Activated CD8-positive, alpha-beta memory T cell treated with anti-CD3 and anti-CD28 coated beads for 48 hours (primary cell): ENCODE measurements at regions not wholly inside any gene's neighbourhood (a gene's known extent, or its start where the extent isn't known, plus 50 kb on each side); places are given as distances from the start of the nearest gene placed in this dataset.

ENCODE experiments used
- DNase-seq, 3 experiments: peaks; one replicate each; pipeline ENCODE4 v3.0.0-alpha.2; 2020; ENCODE audit warnings: low read depth in 2 of 3, low spot score in 2 of 3

DNA sequence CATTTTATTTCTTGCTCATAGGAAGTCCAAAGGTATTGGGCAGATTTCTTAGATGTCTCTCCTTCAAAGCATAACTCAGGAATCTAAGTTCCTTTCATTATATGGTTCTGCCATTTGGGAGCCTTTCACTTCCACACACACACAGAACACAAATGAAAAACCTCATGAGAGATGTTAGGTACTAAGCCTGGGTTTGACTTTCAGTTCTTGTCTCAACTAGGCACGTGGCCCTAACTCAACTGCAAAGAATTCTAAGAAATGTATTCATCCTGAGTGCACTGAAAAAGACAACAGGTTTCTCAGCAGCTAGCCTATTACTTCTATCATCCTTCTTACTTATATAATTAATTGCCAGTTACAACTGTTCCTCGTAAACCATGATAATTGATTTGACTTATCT is 190.0 kb upstream of the SAMSN1 start:
- no peak for DNase-seq

DNA sequence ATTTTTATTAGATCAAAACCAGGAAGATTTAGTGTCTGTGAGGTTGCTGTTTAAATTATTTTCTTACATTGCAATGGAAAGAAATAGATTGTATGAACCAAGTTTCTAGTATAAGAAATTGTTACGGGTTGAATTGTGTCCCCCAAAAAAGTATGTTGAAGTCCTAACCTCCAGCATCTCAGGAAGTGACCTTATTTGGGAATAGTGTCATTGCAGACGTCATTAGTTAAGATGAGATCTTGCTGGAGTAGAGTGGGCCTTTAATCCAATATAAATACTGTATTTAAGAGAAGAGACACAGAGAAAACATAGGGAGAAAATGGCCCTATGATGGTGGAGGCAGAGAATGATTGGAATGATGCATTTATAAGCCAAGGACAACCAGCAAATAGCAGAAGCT is 188.7 kb upstream of the SAMSN1 start:
- no peak for DNase-seq

DNA sequence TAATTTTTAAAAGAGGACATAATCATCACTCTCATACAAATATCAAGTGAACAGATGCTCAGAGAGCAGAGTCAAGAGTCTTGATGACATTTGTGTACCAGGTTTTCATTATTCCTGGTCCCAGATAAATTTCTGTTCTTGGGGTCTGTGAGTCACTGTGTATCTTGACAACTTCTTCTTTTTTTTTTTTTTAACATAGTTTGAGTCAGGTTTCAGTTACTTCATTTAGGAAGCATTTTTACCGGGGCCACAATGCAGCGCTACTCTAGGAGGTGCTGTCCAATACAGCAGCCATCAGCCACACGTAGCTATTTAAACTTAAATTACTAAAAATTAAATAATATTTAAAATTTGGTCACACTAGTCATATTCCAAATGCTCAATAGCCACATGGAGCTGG is 188.1 kb upstream of the SAMSN1 start:
- no peak for DNase-seq

DNA sequence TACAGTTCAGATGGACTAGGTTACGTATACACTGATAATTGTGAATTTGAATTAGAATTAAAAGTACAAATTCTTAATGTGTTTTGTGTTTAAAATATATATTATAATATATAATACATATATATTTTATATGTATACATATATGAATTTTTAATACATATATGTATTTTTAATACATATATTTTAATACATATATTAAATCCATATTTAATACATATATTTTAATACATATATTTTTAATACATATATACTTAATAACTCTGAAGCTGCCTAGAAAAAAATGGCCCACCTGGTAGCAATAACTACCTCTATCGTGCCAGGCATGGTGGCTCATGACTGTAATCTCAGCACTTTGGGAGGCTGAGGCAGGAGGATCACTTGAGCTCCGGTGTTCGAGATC is 179.1 kb upstream of the SAMSN1 start:
- no peak for DNase-seq

DNA sequence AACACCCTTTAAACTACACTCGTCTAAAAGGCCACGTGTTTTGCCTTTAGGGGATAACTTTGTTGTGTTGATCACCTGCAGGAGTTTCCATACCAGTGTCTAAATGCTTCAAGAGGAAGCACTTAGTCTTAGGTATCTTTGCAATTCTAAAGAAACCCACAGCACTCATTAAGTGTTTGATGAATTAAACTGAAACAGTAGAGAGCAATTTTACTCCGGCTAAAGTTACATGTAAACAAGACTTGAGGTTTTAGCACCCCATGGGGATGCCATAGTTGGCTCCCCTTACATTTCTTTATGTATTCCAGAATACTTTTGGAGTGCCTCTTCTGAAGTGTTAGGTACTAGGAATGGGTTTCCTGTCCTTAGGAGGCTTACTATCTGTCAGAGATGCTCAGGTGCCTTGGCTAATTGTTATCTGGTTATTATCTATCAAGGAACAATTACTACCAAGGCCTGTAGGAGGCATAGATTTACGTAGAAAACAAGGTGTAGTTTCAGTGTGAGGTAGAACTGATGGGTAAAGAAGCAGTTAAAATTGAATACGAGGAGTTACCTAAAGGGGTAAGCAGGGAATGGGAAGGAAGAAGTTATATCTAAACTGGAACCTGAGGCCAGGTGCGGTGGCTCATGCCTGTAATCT is 176.8 kb upstream of the SAMSN1 start:
- no peak for DNase-seq

DNA sequence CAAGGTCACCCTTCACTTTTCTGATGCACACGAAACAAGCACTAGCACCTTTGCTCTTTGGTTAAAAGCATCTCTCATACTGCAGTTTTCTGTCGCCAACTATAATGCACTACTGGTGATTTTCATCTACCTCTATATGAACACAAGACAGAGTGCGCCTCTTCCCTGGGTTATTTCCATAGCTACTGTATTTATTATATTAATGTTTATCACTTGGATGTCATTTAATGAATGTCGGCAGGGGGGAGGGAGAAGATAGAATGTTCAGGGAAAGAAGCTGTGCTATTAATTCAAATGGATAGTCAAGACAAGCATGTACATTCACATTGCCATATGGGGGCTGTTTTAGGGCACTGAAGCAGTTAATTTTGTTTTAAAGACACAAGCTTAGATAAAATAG is 174.1 kb upstream of the SAMSN1 start:
- DNase-seq: no peak

DNA sequence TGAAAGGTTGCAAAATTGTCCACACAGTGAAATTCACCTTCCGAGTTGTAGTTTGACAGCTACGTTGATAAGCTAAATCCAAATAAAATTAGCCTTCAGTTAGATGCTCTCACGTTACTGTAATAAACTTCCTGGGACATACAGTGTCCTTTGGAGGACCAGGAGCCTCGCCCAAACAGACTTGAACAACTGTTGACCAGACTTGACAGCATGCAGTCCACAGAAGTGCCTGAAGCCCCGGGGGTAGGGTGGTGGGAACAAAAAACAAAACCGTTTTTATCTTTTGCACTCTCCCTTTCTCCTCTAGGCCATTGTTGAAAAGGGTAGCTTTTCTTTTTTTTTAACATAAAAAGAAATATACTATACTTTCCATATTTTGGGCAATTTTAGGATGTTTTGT is 172.8 kb upstream of the SAMSN1 start:
- no peak for DNase-seq

DNA sequence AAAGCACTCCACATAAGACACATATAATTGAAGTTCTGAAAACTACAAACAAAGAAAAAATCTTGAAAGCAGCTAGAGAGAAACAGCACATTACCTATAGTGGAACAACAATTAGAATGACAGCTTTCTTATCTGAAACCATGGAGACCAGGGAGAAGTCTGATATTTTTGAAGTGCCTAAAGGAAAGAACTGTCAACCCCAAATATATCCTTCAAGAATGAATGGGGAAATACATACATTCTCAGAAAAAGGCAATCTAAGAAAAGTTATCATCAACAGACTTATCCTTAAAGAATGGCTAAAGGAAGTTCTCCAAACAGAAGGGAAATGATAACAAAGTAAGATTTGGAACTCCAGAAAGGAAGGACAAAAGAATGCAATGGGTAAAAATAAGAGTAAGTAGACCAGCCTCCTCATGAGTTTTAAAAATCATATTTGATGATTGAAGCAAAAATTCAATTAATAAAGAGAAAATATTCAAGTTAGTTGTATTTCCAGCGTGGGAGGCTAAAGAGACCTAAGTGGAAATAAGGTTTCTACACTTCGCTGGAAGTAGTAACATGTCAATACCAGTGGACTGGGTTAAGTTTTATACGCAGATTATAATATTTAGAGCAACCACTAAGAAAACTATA is 170.8 kb upstream of the SAMSN1 start:
- no peak for DNase-seq

DNA sequence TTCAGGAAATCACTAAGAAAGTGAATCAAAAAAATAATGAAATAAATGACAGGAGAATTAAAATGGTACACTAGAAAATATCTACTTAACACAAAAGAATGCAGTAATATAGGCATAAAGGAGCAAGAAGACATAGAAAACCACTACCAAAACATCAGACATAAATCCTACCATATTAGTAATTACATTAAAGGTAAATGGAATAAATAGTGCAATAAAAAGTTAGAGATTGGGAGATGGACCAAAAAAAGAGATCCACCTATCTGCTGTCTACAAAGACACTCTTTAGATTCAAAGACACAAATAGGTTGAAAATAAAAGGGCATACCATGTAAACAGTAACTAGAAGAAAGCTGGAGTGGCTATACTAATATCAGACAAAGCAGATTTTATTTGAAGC is 167.0 kb upstream of the SAMSN1 start:
- DNase-seq: no peak

DNA sequence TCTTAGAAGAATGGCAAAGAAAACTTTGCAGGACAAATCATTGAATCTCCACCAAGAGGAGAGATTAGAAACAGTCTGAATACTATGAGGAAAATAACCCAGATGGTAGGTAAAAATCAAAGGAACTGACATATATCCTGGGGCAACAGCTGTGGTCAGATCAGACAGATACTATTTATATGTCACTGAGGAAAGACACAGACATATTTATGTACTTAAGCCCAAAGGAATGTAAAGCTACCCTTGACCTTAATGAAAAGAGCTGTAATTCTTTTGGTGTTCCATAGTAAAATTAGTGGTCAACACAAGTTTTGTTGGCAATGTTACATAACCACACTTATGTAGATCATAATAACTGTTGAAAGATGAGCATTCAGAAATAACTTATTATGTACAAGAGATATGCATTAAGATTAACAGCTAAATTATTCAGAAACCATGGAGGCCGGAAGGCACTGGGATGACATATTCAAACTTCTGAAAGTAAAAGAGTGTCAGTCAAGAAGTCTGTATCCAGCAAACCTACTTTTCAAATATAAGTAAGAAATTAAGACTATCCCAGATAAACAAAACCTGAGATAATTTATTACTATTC is 166.1 kb upstream of the SAMSN1 start:
- no peak for DNase-seq

DNA sequence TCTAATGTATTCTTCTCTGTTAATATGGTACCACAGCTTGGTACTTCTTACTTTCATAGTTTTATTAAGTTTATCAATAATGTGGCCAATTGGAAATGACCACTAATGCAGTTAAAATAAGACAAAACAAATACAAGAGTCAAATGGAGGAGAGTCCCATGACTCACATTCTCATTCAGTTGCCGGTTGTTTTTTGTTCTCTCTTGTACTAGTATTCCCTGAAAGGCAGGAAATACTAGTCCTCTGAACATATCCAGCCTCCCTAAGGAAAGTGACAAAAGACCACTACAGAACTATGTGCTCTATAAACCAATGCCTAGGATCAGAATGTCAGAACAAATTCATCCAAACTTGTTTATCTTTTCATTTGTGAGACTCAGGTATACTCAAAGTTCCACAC is 165.2 kb upstream of the SAMSN1 start:
- no peak for DNase-seq

DNA sequence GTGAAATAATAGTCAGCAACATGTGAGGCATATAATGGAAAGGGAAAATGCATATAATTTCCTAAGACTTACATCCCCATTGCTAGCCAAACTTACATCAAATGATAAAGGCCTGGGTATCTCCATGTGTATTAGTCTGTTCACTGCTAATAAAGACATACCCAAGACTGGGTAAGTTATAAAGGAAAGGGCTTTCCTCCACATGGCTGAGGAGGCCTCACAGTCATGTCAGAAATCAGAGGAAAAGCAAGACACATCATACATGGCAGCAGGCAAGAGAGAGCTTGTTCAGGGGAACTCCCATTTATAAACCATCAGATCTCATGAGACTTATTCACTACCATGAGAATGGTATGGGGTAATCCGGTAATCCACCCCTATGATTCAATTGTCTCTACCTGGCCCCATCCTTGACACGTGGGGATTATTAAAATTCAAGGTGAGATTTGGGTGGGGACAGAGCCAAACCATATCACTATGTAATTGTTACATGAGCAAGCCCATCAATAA is 161.5 kb upstream of the SAMSN1 start:
- no peak for DNase-seq

DNA sequence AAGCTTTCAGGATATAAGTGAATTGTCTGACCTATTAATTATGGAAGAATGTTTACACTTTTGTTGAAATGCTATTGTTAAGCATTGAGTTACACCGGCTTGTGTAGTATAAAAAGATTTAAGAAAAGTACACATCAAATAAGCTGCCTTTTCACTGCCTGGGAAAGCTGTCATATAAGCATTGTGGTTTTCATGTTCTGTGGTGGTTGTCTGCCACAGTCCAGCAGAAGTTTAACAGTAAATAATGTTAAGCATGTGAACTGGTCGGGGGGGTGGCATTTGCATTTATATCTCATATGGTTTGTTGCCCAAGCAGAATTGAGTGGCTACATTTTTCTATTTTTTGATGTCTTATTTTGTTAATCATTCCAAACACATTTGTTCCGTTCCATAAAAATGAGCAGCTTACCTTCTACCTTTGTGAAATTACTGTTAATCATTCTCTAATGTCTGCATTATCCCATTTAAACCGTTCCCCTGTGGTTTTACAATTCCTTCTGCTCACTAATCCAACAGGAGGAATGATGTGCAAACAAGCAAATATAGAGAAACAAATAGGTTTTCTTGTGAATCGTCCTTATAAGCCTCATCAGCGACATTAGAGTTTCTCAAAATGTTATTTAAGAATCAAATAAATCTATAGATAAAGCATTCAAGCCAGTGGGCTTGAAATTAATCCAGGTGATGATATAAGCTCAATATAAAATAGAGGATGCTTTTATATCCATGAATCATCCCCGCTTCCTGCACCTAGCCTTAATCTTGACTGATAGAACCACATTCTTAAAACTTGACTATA is 160.8 kb upstream of the SAMSN1 start:
- no peak for DNase-seq

DNA sequence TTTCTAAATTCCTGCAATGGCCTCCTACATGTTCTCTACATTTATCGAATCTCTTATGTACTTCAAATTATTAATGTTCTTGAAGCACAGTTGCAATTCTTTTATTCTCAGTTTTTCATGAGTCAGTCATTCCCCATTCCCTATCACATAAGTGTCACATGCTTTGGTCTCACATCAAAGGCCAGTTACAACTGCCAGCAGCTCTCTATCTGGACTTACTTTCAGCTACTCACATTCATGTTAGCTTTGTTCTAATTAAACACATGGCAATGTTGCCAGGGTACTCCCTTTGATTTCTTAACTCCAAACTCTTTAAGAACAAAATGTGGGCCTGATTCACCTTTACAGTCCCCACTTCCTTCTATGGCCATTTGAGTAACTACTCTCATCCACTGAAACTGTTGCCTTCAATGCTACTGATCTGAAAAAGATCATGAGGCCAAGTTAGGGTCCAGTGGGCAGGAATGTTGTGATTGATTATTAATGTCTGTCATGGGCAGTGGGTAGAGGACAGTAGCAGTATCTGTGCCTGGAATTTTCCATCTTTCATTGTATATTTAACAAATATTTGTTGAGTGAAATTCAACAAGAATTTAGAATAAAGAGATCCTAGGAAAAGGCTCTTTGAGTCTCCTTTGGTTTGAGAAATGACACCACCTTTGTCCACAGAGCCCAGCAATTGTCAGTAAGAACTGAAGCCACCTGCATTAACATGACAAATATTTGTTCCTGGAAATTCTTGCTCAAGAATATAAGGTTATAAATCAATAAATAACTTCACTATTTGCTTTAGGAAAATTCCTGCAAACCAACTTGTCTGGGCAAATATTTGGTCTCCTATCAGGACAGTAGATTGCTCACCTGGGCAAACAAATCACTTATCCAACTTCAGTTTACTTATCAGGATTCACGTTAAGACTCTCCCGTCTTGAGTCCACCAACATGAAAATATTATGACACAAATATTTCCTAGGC is 153.6 kb upstream of the SAMSN1 start:
- DNase-seq: no peak

DNA sequence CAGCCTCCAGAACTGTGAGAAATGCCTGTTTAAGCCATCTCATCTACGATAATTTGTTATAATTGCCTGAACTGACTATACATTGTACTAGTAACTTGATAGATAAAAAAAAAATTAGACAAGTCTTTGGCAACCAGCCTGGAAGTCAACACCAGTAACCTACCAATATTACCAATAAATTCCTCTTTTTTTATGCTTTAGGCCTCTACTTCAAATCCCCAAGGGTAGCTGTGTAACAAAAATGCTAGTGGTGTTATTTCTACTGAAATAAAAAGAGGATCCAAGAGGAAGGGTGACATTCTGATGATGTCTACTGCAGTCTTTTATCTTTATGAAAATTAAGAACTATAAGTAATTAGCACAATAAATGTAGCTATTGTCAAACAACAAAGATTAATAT is 151.7 kb upstream of the SAMSN1 start:
- DNase-seq: no peak

DNA sequence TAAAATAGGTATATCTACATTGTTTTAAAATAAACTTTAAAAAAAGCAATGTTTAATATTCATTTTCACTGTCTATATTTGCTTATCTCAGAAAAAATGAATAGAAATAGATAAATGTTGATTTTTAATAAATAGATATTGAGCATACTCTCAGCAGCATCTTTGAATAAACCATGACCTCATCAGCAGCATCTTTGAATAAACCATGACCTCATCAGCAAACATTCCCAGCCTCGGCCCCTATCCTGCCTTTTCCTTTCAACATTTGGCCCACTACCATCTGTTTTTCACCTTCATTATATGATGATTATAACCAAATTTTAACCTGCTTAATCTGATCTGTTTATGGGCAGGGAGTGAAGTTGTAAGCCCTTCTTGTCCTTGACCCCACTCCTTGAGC is 148.7 kb upstream of the SAMSN1 start:
- DNase-seq: no peak

DNA sequence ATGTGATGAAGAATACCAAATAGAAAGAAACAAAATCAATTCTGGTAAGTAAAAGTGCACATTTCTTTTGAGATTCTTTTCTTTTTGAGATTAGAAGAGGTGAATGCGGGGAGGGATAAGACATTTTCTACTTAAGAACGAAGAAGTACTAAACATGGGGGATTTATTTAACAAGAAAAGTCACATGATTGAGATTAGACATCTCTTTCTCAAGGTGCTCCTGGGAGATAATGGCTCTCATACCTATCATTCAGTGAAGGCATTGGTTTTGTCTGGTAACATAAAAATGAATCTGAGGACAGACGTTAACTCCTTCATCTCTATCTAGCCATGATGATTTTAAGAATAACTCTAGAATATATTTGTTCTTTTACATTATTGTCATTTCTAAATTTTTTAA is 147.9 kb upstream of the SAMSN1 start:
- DNase-seq: no peak

DNA sequence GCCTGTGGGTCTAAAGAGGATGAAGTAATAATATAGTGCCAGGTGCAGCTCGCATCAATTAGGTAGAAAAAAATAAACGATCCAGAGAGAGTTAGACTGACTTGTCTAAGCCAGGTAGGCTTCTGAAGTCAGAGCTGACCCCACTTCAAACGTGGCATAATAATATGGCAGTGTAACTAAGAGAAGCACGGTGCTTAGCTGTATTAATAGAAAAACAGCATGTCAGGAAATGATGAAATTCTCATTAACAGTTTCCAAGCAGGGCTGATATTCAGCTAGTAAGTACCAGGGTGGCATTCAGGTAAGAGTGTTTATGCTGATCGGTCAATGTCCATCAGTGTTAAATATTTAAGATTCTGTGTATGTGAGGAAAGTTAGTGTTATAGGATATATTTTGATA is 145.8 kb upstream of the SAMSN1 start:
- DNase-seq: no peak

DNA sequence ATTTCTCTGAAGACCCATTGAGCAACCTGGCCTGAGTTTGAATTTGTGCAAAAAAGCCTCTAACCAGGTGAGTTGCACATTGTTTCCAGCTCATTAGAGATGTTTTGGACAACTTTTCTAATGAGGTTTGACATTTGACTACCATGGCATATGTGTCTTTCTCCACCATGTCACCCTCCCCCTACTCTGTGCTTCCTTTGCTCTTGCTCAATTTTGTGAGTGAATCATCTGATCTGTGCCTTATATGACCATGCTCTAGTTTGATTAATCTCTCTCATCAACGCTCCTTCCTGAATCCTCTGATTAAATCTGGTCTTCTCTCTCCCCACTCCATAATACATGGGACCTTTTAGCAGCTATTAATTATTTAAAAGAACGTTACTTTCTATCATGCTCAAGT is 144.8 kb upstream of the SAMSN1 start:
- DNase-seq: no peak

DNA sequence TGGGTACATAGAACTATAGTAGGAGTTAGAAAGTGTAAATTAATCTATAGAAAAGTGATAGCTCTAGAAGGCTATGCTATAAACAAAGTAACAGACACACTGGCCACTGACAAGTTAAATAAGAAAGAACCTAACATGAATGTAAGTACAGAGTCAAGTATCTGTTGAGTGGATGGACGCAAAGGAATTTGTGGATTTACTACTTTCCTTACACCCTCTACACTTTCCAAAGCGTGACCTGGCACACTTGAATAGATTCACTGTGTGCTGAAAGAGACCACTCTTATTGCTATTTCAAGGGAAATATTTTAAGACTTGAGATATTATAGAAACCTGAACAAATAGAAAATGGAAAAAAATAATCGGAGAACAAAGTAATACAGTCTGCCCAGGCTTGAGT is 142.8 kb upstream of the SAMSN1 start:
- no peak for DNase-seq

DNA sequence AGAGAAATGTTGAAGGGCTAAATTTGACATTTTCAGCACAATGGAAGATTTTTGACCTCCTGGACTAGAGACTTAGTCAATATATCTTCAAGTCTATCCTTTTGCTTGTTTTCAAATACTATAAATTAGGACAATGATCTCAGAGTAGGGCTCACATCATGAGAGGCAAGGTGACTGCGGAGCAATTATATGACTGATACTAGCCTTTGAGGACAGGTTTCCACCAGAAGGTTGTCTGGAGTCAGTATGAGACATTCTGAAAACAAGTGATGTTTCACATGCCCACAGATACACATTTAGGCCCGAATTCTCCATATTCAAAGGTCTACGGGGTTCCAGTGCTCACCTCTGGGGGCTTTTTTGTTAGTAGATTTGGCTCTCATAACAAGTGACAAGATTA is 142.3 kb upstream of the SAMSN1 start:
- DNase-seq: no peak
